ENCODE measurements at regions not wholly inside any gene's neighbourhood (a gene's known extent, or its start where the extent isn't known, plus 50 kb on each side); places are given as distances from the start of the nearest gene placed in this dataset.

DNA sequence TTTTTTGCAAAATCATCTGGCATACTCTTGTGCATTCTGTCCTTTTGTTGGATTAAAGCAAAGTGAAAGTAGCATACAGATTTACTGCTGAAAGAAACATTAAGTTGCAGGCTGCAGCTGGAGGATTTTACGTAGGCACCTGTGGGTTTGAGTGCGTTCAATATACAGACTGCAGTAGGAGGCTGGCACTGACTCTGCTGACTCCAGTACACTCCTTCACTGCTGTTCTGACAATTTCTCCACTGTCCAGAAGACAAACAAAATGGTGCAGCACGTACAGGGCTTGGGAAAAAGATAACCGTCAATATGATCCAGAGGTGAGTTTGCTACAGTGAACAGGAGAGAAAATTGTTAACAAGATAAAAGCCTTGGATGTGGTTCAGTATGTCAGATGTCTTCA, 73.3 kb downstream of the TANC2 start:
- no peaks in the 10 kb centered on the region for H3K27me3 ChIP-seq
- no peak overlapping the region for H3K27ac ChIP-seq
- no peaks in the 10 kb centered on the region for H3K36me3 ChIP-seq
- intact Hi-C loops (cut with DNase I): no loop called here
- 77 to 80% methylated on average over 4 of the region's 4 CpGs for WGBS, 2 donors
- H3K4me3 ChIP-seq (replicated peaks in 1 of 3): no peak overlapping the region
- H3K4me1 ChIP-seq: no peaks in the 10 kb centered on the region
- DNase-seq: no peak
- H3K9me3 ChIP-seq: no peaks in the 10 kb centered on the region
- TF ChIP-seq, protein P1, sequence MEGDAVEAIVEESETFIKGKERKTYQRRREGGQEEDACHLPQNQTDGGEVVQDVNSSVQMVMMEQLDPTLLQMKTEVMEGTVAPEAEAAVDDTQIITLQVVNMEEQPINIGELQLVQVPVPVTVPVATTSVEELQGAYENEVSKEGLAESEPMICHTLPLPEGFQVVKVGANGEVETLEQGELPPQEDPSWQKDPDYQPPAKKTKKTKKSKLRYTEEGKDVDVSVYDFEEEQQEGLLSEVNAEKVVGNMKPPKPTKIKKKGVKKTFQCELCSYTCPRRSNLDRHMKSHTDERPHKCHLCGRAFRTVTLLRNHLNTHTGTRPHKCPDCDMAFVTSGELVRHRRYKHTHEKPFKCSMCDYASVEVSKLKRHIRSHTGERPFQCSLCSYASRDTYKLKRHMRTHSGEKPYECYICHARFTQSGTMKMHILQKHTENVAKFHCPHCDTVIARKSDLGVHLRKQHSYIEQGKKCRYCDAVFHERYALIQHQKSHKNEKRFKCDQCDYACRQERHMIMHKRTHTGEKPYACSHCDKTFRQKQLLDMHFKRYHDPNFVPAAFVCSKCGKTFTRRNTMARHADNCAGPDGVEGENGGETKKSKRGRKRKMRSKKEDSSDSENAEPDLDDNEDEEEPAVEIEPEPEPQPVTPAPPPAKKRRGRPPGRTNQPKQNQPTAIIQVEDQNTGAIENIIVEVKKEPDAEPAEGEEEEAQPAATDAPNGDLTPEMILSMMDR (IDR thresholded peaks at IDR 0.05): no peak
- TF ChIP-seq POLR2A (IDR thresholded peaks at IDR 0.05): no peak

DNA sequence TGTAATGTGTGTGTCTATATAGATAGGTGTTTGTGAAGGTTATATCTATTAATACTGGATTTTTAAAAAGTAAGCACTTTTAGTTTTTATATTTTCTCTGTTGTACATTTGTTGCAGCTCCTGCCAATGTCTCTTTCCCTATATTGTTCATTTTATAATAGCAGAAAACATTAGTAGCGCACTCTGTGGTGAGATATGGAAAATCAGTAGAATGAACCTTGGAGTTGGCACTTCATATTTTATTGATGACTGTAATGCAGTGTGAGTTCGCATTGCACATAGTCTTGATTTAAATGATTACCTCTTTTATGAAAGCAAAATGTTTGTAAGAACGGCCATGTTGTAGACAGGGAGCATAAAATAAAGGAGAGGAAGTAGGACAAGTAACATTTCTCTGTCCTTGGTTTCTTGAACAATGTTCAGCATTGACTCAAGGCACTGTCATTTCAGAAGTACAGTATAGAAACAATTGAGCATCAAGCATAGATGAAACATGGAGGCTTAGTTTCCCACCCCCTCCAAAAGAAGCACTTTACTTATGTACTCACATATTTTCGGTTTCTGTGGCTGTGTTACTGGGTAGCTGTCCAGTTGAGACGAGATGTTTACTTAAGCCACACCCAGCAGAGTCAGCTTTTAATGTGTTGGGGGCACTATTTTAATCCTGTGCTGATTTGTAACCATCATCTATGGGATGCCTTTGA, 74.0 kb downstream of the TANC2 start:
- Histone ChIP-seq H3K9me3 (no peaks in the 10 kb centered on the region), H3K36me3 (no peaks in the 10 kb centered on the region), H3K27me3 (no peaks in the 10 kb centered on the region), H3K4me1 (no peaks in the 10 kb centered on the region), H3K27ac (no peak overlapping the region), H3K4me3 (replicated peaks in 1 of 3) (no peak overlapping the region)
- WGBS, 2 donors: 68 to 70% methylated on average over 5 of the region's 5 CpGs
- no peak for TF ChIP-seq POLR2A (IDR thresholded peaks at IDR 0.05)
- TF ChIP-seq, protein P1 (IDR thresholded peaks at IDR 0.05): no peak
- no peak for DNase-seq
- intact Hi-C loops (cut with DNase I): no loop called here

GRCh38 chr17:63040816-63041215, 74.8 kb downstream of the TANC2 start:
- no peak for DNase-seq
- TF ChIP-seq, protein P1 (IDR thresholded peaks at IDR 0.05): no peak
- intact Hi-C loops (cut with DNase I): no loop called here
- no peaks in the 10 kb centered on the region for H3K9me3 ChIP-seq
- no peak overlapping the region for H3K27ac ChIP-seq
- no peaks in the 10 kb centered on the region for H3K27me3 ChIP-seq
- H3K4me1 ChIP-seq: no peaks in the 10 kb centered on the region
- no peaks in the 10 kb centered on the region for H3K36me3 ChIP-seq
- H3K4me3 ChIP-seq (replicated peaks in 1 of 3): no peak overlapping the region

- no peak overlapping the region for H3K27ac ChIP-seq
- 84 to 85% methylated on average over 4 of the region's 4 CpGs for WGBS, 2 donors
- no peak overlapping the region for H3K4me3 ChIP-seq (replicated peaks in 1 of 3)
- TF ChIP-seq POLR2A (IDR thresholded peaks at IDR 0.05): no peak
- TF ChIP-seq, protein P1 (IDR thresholded peaks at IDR 0.05): no peak
- intact Hi-C loops (cut with DNase I): no loop called here
- no peak for DNase-seq
- no peaks in the 10 kb centered on the region for H3K9me3 ChIP-seq
- H3K4me1 ChIP-seq: no peaks in the 10 kb centered on the region
- H3K27me3 ChIP-seq: no peaks in the 10 kb centered on the region
- no peaks in the 10 kb centered on the region for H3K36me3 ChIP-seq
Measured at GRCh38 chr17:63041251-63041650, 75.2 kb downstream of the TANC2 start.

DNA sequence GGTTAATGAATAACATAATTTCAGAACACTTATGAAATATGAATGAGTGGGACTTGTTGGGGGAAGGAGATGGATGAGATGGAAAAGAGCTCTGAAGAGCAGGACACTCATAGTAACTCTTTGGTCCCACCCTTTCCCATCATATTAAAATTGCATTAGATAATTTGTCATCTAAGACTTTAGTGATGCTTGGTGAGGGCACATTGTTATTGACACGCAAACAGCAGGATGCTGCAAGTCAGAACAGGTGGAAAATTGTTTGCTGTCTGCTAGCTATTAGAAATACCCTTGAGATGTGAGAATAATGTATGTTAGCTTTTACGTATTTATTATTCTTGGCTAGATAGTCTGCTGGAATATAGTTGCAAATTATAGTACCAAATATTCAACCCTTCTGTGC, 75.7 kb downstream of the TANC2 start:
- intact Hi-C loops (cut with DNase I): no loop called here

More for the DNA sequence above, 75.7 kb downstream of the TANC2 start:
- no peak for DNase-seq
- no peak for TF ChIP-seq POLR2A (IDR thresholded peaks at IDR 0.05)
- TF ChIP-seq, protein P1 (IDR thresholded peaks at IDR 0.05): no peak
- no peaks in the 10 kb centered on the region for H3K9me3 ChIP-seq
- H3K4me3 ChIP-seq (replicated peaks in 1 of 3): no peak overlapping the region
- no peaks in the 10 kb centered on the region for H3K27me3 ChIP-seq
- no peak overlapping the region for H3K27ac ChIP-seq
- WGBS, 2 donors: 91 to 95% methylated on average over 2 of the region's 2 CpGs
- H3K4me1 ChIP-seq: no peaks in the 10 kb centered on the region
- no peaks in the 10 kb centered on the region for H3K36me3 ChIP-seq

Measured in thyroid gland (tissue), 4 donors.